B cell (primary cell): ENCODE measurements at regions not wholly inside any gene's neighbourhood (a gene's known extent, or its start where the extent isn't known, plus 50 kb on each side); places are given as distances from the start of the nearest gene placed in this dataset.

Source experiments
- ATAC-seq: fragments of 200-7000 bp; cut with Tn5 transposase; one replicate; pipeline ENCODE4 v1.10.0; 2021; ENCODE audit warnings: low read depth, mild to moderate bottlenecking, moderate number of reproducible peaks, moderate library complexity
- CTCF ChIA-PET: fragments of 350-600 bp; sonication (Branson Sonifier 250); formaldehyde crosslinking; loops from one replicate; lab custom pipeline; 2021; ENCODE audit warnings: antibody characterized with exemption, inconsistent platforms; lab: Charles Lee
- POLR2A ChIA-PET: fragments of 350-600 bp; sonication (Branson Sonifier 250); formaldehyde crosslinking; loops from one replicate; lab custom pipeline; 2021; ENCODE audit warnings: antibody characterized with exemption; lab: Charles Lee
- DNase-seq: peaks from one replicate; pipeline ENCODE4 v3.0.0; 2013
- H2AFZ ChIP-seq: 2 replicates; pipeline ENCODE4 v1.6.1; 2012; ENCODE audit warnings: mild to moderate bottlenecking, low read depth, low read length; ENCODE audit not compliant: insufficient read depth, poor library complexity, severe bottlenecking
- H3K27ac ChIP-seq, 2 donors: 1 replicate in 1 of 2; 2 replicates in 1 of 2; pipeline ENCODE4 v1.5.1; 2012 to 2013; ENCODE audit warnings: low read length in 2 of 2, mild to moderate bottlenecking in 2 of 2, moderate library complexity in 1 of 2
- H3K27me3 ChIP-seq, 4 experiments: fragments of 200-600 bp in 1 of 4; sonication (generic) in 1 of 4; replicated peaks in 1 of 4; 1 replicate in 2 of 4; 2 replicates in 2 of 4; pipeline versions ENCODE4 v1.6.1 to v1.7.0; 2013 to 2016; ENCODE audit warnings: low read length in 3 of 4, mild to moderate bottlenecking in 2 of 4, mixed read lengths in 1 of 4, moderate library complexity in 1 of 4; ENCODE audit not compliant: insufficient read depth in 4 of 4, control insufficient read depth in 3 of 4; ENCODE audit errors: control extremely low read depth in 1 of 4
- H3K36me3 ChIP-seq, 2 experiments: replicated peaks in 1 of 2; 1 replicate in 1 of 2; 2 replicates in 1 of 2; pipeline versions ENCODE4 v1.6.1 to v1.7.1; 2013; ENCODE audit warnings: low read length in 1 of 2; ENCODE audit not compliant: insufficient read depth in 2 of 2, control insufficient read depth in 1 of 2; ENCODE audit errors: control extremely low read depth in 1 of 2, extremely low read depth in 1 of 2
- H3K4me1 ChIP-seq, 2 donors: fragments of 200-600 bp in 1 of 2; sonication (generic) in 1 of 2; 1 replicate in 1 of 2; 2 replicates in 1 of 2; pipeline versions ENCODE4 v1.5.1 to v1.6.1; 2013 to 2017; ENCODE audit warnings: low read length in 2 of 2; ENCODE audit not compliant: control insufficient read depth in 2 of 2, insufficient read depth in 2 of 2
- H3K4me2 ChIP-seq: replicated peaks from 2 replicates; pipeline ENCODE3; 2012; ENCODE audit warnings: mild to moderate bottlenecking, low read depth, low read length; ENCODE audit not compliant: poor library complexity, severe bottlenecking
- H3K4me3 ChIP-seq, 5 experiments: fragments of 200-600 bp in 1 of 5; sonication (generic) in 1 of 5; 1 replicate in 3 of 5; 2 replicates in 2 of 5; pipeline versions ENCODE4 v1.5.1 to v1.7.0; 2011 to 2016; ENCODE audit warnings: low read length in 4 of 5, mild to moderate bottlenecking in 4 of 5, low read depth in 2 of 5, control low read depth in 1 of 5, moderate library complexity in 1 of 5; ENCODE audit not compliant: insufficient read depth in 1 of 5; ENCODE audit errors: control extremely low read depth in 1 of 5, extremely low read depth in 1 of 5
- H3K79me2 ChIP-seq: fragments of 200-600 bp; sonication (generic); one replicate; pipeline ENCODE4 v1.6.0; 2016; ENCODE audit warnings: low read length; ENCODE audit not compliant: control insufficient read depth, insufficient read depth
- H3K9ac ChIP-seq: fragments of 200-600 bp; sonication (generic); 2 replicates; pipeline ENCODE4 v1.6.1; 2017; ENCODE audit warnings: mild to moderate bottlenecking, low read length, moderate library complexity
- H3K9me3 ChIP-seq, 3 donors: one replicate each; pipeline versions ENCODE4 v1.6.1 to v1.7.1; 2013; ENCODE audit warnings: low read length in 2 of 3; ENCODE audit not compliant: control insufficient read depth in 2 of 3, insufficient read depth in 1 of 3; ENCODE audit errors: control extremely low read depth in 1 of 3
- H4K20me1 ChIP-seq: 2 replicates; pipeline ENCODE4 v1.6.0; 2012; ENCODE audit warnings: mild to moderate bottlenecking, low read length; ENCODE audit not compliant: insufficient read depth, control insufficient read depth, poor library complexity, severe bottlenecking
- H3K27ac Mint-ChIP-seq: one replicate; pipeline ENCODE4 v1.8.0; 2021; ENCODE audit warnings: mixed read lengths
- H3K27me3 Mint-ChIP-seq: one replicate; pipeline ENCODE4 v1.8.0; 2021; ENCODE audit warnings: mixed read lengths
- H3K4me1 Mint-ChIP-seq: one replicate; pipeline ENCODE4 v1.8.0; 2021; ENCODE audit warnings: mixed read lengths
- H3K4me3 Mint-ChIP-seq: one replicate; pipeline ENCODE4 v1.8.0; 2021; ENCODE audit warnings: mixed read lengths
- H3K9me3 Mint-ChIP-seq: one replicate; pipeline ENCODE4 v1.8.0; 2022; ENCODE audit warnings: mixed read lengths; ENCODE audit not compliant: insufficient read depth
- CTCF ChIP-seq: fragments of 200-600 bp; IDR thresholded peaks from one replicate; pipeline ENCODE4 v1.8.0; 2022; ENCODE audit warnings: antibody characterized with exemption, mild to moderate bottlenecking
- EZH2 ChIP-seq: IDR thresholded peaks from 2 replicates; pipeline ENCODE4 v1.6.1; 2012; ENCODE audit warnings: borderline replicate concordance, low read depth, mild to moderate bottlenecking, moderate library complexity, low read length; ENCODE audit not compliant: insufficient read depth, poor library complexity, severe bottlenecking
- WGBS: methylation state at CpG from one replicate; pipeline ENCODE4 v1.1.5; 2013; ENCODE audit warnings: missing lambda C conversion rate; ENCODE audit not compliant: insufficient coverage; 5-methylcytosine and 5-hydroxymethylcytosine counted together
- intact Hi-C: fragments of 100-400 bp; cut with micrococcal nuclease; formaldehyde crosslinking; loops from one replicate; pipeline ENCODE4 v1.10.0; 2022

- intact Hi-C loops, result no loop called here
- H3K27me3 Mint-ChIP-seq, result no peaks in the 10 kb centered on the region
- no peak overlapping the region for H3K27ac ChIP-seq
- TF ChIP-seq CTCF (no peak), EZH2 (no peak)
- no peak overlapping the region for H3K4me2 ChIP-seq
- H3K9ac ChIP-seq, result no peak overlapping the region
- no peaks in the 10 kb centered on the region for H3K36me3 ChIP-seq
- ATAC-seq, result no peak
- H3K4me3 Mint-ChIP-seq, result no peak overlapping the region
- no peak overlapping the region for H3K4me3 ChIP-seq
- H3K4me1 ChIP-seq, result no peaks in the 10 kb centered on the region
- POLR2A ChIA-PET, result no interaction called here
- H3K9me3 ChIP-seq, result no peaks in the 10 kb centered on the region
- no peak overlapping the region for H3K27ac Mint-ChIP-seq
- H3K27me3 ChIP-seq, result no peaks in the 10 kb centered on the region
- no peak for DNase-seq
- H2AFZ ChIP-seq, result no peak overlapping the region
- H3K79me2 ChIP-seq, result no peaks in the 10 kb centered on the region
- peaks cover 4% of the 10 kb centered on the region for H3K9me3 Mint-ChIP-seq
- H3K4me1 Mint-ChIP-seq, result no peaks in the 10 kb centered on the region
- WGBS, result no CpG with 5 or more reads among the region's 2 CpGs
- H4K20me1 ChIP-seq, result no peaks in the 10 kb centered on the region
- CTCF ChIA-PET, result no interaction called here
Measured at GRCh38 chr5:12313602-12314001, 409.4 kb upstream of the CTNND2 start.

- no peaks in the 10 kb centered on the region for H3K27me3 ChIP-seq
- no peak overlapping the region for H3K4me2 ChIP-seq
- Mint-ChIP-seq H3K4me3 (no peak overlapping the region), H3K9me3 (peaks cover 4% of the 10 kb centered on the region), H3K4me1 (no peaks in the 10 kb centered on the region), H3K27ac (no peak overlapping the region), H3K27me3 (no peaks in the 10 kb centered on the region)
- no peak overlapping the region for H2AFZ ChIP-seq
- no peaks in the 10 kb centered on the region for H4K20me1 ChIP-seq
- intact Hi-C loops, result no loop called here
- H3K9ac ChIP-seq, result no peak overlapping the region
- 86% methylated on average over 2 of the region's 5 CpGs for WGBS
- H3K9me3 ChIP-seq, result no peaks in the 10 kb centered on the region
- H3K79me2 ChIP-seq, result no peaks in the 10 kb centered on the region
- H3K4me1 ChIP-seq, result no peaks in the 10 kb centered on the region
- DNase-seq (no peak), ATAC-seq (no peak)
- TF ChIP-seq CTCF (no peak), EZH2 (no peak)
- ChIA-PET POLR2A (no interaction called here), CTCF (no interaction called here)
- no peaks in the 10 kb centered on the region for H3K36me3 ChIP-seq
- no peak overlapping the region for H3K27ac ChIP-seq
- H3K4me3 ChIP-seq, result no peak overlapping the region
Measured at GRCh38 chr5:12312343-12312742, 408.1 kb upstream of the CTNND2 start.
